ENCODE measurements at regions not wholly inside any gene's neighbourhood (a gene's known extent, or its start where the extent isn't known, plus 50 kb on each side); places are given as distances from the start of the nearest gene placed in this dataset.

DNA sequence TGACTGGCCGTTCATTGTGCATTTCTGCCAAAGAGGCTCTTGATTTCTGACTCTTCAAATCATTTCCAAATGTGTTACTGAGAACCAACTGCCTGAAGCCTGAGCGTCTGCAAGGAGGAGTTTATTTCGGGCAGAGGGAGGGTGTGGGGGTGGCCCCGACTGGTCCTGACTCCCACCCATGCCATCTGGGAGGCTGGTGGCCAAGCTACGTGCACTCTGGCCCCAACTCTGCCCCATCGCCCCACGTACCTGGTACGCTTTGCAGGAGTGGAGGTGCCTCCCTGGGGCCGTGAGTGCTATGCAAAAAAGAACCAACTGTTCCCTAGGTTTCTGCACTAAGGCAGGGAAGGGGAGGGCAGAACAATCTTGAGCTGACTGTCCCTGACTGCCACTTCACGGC is 846.8 kb downstream of the BRD1 start:
- no peak for TF ChIP-seq POLR2AphosphoS5 (IDR thresholded peaks at IDR 0.05; ENCODE audit: low read depth, low read length)
- no peak for TF ChIP-seq POLR2A (IDR thresholded peaks at IDR 0.05; ENCODE audit: low read depth, low read length)

Data from GM12891 (cell line).